ENCODE measurements at regions not wholly inside any gene's neighbourhood (a gene's known extent, or its start where the extent isn't known, plus 50 kb on each side); places are given as distances from the start of the nearest gene placed in this dataset.

GRCh38 chr18:59994357-59994756 lies 94.6 kb downstream of the PMAIP1 start:
- Histone ChIP-seq H3K27ac (no peak overlapping the region), H3K36me3 (no peaks in the 10 kb centered on the region), H3K4me3 (no peak overlapping the region), H3K4me1 (no peaks in the 10 kb centered on the region), H3K9me3 (no peaks in the 10 kb centered on the region), H3K27me3 (peaks cover 2% of the 10 kb centered on the region)
- DNase-seq (ENCODE audit: low spot score in 2 of 2), result no peak
- no peak for TF ChIP-seq CTCF (IDR thresholded peaks at IDR 0.05)
- no peak for TF ChIP-seq POLR2AphosphoS5 (IDR thresholded peaks at IDR 0.05)
- no peak for TF ChIP-seq EP300 (IDR thresholded peaks at IDR 0.05)
- no peak for TF ChIP-seq POLR2A (IDR thresholded peaks at IDR 0.05)
- 13% methylated on average over 1 of the region's 1 CpG for WGBS

- TF ChIP-seq POLR2AphosphoS5 (IDR thresholded peaks at IDR 0.05), result no peak
- no peak for TF ChIP-seq CTCF (IDR thresholded peaks at IDR 0.05)
- no peak for TF ChIP-seq POLR2A (IDR thresholded peaks at IDR 0.05)
- no peak for TF ChIP-seq EP300 (IDR thresholded peaks at IDR 0.05)
- H3K36me3 ChIP-seq, result no peaks in the 10 kb centered on the region
- DNase-seq (ENCODE audit: low spot score in 2 of 2), result no peak
Measured at GRCh38 chr18:59993560-59993959, 93.8 kb downstream of the PMAIP1 start.

GRCh38 chr18:59990121-59990823 lies 90.5 kb downstream of the PMAIP1 start:
- TF ChIP-seq CTCF (IDR thresholded peaks at IDR 0.05), result no peak
- no peak for TF ChIP-seq POLR2AphosphoS5 (IDR thresholded peaks at IDR 0.05)
- no peak for TF ChIP-seq POLR2A (IDR thresholded peaks at IDR 0.05)
- no peak for TF ChIP-seq EP300 (IDR thresholded peaks at IDR 0.05)
- H3K4me1 ChIP-seq, result no peaks in the 10 kb centered on the region
- H3K36me3 ChIP-seq, result no peaks in the 10 kb centered on the region
- 48% methylated on average over 1 of the region's 1 CpG for WGBS
- no peak overlapping the region for H3K4me3 ChIP-seq
- peaks cover 2% of the 10 kb centered on the region for H3K27me3 ChIP-seq
- H3K27ac ChIP-seq, result no peak overlapping the region
- H3K9me3 ChIP-seq, result no peaks in the 10 kb centered on the region
- no peak for DNase-seq (ENCODE audit: low spot score in 2 of 2)

More at GRCh38 chr18:59993560-59993959, 93.8 kb downstream of the PMAIP1 start:
- peaks cover 2% of the 10 kb centered on the region for H3K27me3 ChIP-seq
- no peak overlapping the region for H3K27ac ChIP-seq
- no peaks in the 10 kb centered on the region for H3K9me3 ChIP-seq
- H3K4me3 ChIP-seq, result no peak overlapping the region
- 86% methylated on average over 5 of the region's 5 CpGs for whole genome bisulfite sequencing
- no peaks in the 10 kb centered on the region for H3K4me1 ChIP-seq

- 21% methylated on average over 5 of the region's 5 CpGs for WGBS
- no peak for DNase-seq (ENCODE audit: low spot score in 2 of 2)
- peaks cover 2% of the 10 kb centered on the region for H3K27me3 ChIP-seq
Measured at GRCh38 chr18:59988098-59988706, 88.4 kb downstream of the PMAIP1 start.

More at GRCh38 chr18:59988098-59988706, 88.4 kb downstream of the PMAIP1 start:
- Histone ChIP-seq H3K36me3 (no peaks in the 10 kb centered on the region), H3K4me1 (peaks cover 6% of the 10 kb centered on the region), H3K4me3 (no peak overlapping the region), H3K27ac (no peak overlapping the region), H3K9me3 (no peaks in the 10 kb centered on the region)
- no peak for TF ChIP-seq POLR2AphosphoS5 (IDR thresholded peaks at IDR 0.05)
- TF ChIP-seq EP300 (IDR thresholded peaks at IDR 0.05), result no peak
- peak; percentile 67 to 84 for TF ChIP-seq CTCF (IDR thresholded peaks at IDR 0.05)

Data from suprapubic skin (tissue), 4 donors.